DMS153 (cell line): ENCODE measurements at regions not wholly inside any gene's neighbourhood (a gene's known extent, or its start where the extent isn't known, plus 50 kb on each side); places are given as distances from the start of the nearest gene placed in this dataset.
"Not testable (repeated sequence)": the region's sequence is repeated elsewhere in the genome, so short reads cannot be mapped to it uniquely, and the experiment has no call there.

Source experiments
- DNase-seq: peaks from one replicate; lab custom pipeline; 2025; lab: John Stamatoyannopoulos, UW

DNA sequence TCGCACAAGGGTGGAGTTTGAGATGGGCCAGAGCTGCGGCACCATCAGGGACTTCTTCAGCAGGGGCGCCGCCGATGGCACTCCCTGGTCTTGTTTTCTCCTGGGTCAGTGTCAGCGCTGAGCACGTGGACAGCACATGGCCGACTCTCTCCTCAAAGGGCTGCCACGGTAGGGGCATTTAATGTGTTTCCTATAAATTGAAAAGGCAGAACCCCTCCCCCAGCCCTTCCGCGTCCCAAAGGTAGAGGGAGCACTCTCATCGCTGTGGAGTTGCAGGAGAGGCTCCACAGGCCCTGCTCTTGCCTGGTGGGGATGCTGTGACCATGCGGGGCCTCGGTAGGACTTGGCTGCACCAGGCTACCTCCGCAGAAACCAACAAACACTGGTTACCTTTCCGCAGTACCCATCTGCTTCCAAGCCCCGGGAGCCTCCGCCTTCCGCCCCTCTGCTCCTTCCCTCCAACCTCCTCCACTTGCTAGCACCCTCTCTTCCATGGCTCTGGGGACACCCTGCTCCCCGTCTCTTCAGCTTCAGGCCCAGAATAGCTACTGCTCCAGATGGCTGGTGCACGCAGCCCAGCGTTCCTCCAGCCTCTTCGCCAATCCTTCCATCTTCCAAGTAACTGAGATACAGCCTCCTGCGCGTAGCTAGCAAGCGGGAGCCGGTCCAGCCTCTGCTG lies 166.3 kb upstream of the ADCY1 start:
- no peak for DNase-seq

DNA sequence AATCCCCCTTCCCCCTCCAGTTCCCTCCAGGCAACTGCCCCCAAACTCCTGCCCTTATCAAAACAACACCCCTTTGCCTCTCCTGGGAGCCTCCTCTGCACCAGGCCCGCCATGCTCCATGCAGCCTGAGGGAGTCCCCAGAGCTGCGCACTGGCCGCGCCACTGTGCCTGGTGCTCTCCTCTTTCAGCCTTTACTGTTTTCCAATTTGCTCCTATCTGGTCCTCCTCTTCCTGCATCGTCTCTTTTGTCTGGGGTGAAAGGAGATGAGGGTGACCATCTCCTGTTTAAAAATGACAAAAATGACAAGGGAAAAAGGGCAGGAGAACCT lies 165.8 kb upstream of the ADCY1 start:
- DNase-seq = no peak

DNA sequence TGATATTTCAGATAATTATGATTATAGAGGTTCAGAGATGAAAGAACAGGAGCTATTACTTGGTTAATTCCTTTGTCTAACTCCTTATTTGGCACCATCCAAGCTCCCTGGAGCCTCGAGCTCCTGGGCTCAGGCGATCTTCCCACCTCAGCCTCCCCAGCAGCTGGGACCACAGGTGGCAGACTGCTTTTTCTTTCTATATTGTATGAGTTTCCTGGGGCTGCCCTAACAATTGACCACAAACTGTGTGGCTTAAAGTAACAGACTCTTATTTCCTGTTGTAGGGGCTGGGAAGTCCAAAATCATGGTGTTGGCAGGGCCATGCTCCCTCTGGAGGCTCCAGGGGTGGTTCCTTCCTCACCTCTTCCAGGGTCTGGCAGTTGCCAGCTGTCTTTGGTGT lies 163.3 kb upstream of the ADCY1 start:
- no peak for DNase-seq

DNA sequence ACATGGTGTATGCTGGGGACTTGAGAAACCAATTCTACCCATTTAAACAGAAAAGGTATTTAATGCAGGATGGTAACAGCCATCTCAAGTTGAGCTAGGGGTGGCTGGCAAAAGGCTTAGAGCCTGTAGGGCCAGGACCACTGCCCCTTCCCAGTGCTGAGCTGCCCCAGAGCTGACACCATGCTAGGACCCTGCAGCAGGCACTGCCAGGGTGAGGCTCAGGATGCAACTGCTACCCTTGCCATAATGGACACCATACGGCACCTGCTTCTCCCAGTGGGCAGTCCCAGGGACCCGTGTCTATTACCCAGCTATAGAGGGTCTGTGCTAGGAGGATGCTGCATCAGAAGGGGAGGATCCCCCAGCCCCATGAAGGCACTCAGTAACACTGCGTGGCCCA lies 160.7 kb upstream of the ADCY1 start:
- no peak for DNase-seq

DNA sequence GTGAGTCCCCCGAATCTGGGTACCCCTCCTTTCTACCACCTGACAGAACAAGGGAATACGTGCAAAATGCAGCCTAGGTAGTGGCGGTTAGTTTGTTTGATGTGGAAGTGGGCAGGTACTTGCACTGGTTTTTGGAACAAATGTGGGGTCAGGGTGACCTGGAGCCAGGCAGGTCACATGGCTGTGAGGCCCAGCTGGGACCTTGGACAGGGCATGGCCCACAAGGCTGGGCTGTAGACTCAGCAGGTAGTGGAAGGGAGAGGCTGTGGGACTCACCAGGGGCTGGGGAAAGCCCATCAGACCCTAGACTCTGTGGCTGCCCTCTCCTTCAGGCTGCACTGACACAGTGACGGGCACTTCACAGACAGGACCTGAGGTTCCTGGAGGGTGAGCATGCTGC lies 159.9 kb upstream of the ADCY1 start:
- no peak for DNase-seq

DNA sequence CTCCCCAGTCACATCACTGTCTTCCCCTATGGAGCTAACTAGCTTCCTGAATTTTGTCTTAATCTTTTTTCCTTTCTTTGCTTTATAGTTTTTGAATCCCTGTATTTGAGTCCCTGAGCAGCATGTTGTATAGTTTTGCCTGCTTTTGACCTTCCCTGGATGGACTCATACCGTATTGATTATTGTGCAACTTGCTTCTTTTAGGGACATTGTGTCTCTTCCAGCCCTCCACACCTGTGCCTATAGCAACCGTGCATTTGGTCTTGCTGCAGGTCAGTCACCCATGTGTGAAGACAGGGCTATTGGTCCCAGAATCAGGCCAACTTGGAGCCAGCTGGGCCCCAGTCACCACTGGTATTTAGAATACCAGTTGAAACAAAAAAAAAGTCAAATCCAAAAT lies 158.9 kb upstream of the ADCY1 start:
- DNase-seq = no peak

DNA sequence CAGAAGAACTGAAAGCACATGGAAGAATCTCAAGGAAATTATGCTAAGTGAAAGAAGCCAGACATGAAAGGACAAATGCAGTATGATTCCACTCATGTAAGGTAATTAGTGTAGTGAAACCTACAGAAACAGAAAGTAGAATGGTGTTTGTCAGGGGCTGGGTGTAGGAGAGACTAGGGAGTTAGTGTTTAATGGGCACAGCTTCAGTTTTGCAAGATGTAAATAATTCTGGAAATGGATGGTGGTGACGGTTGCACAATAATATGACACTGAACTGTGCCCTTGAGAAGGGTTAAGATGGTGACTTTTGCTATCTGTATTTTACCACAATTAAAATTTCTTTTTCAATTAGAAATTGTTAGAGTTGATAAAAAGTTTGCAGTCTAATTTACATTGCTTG lies 157.3 kb upstream of the ADCY1 start:
- DNase-seq = no peak

DNA sequence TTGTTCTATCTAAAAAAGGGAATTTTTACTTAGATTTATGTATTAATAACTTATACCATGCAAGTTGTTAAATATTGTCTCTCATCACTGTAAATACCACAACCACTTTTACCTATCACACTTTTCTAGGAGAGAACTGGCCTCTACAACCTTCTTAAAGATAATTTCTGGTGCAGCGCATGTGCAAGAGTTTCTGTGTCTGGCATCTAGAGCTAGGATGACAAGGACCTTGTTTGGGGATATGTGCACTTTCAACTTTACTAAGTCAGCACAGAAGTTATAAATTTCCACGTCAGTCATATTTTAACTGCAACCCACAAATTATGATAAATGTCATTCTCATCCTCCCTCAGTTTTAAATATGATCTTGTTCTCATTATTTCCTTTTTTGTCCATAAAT lies 156.9 kb upstream of the ADCY1 start:
- DNase-seq = no peak

DNA sequence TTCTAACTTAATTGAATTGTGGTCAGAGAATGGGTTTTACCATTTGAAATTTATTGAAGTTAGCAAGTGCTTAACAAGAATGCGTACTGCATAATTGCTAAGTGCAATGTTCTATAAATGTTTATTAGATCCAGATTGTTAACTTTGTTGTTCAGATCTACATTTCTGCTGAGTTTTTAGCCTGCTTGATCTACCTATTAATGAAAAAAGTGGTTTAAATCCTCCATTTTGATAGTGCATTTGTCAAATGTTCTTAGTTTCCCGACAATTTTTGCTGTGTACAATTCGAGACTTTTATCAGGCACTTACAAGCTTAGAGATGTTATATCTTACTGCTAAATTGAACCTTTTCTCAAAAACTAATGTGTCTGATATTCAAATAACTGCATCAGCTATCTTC lies 156.4 kb upstream of the ADCY1 start:
- DNase-seq = no peak

DNA sequence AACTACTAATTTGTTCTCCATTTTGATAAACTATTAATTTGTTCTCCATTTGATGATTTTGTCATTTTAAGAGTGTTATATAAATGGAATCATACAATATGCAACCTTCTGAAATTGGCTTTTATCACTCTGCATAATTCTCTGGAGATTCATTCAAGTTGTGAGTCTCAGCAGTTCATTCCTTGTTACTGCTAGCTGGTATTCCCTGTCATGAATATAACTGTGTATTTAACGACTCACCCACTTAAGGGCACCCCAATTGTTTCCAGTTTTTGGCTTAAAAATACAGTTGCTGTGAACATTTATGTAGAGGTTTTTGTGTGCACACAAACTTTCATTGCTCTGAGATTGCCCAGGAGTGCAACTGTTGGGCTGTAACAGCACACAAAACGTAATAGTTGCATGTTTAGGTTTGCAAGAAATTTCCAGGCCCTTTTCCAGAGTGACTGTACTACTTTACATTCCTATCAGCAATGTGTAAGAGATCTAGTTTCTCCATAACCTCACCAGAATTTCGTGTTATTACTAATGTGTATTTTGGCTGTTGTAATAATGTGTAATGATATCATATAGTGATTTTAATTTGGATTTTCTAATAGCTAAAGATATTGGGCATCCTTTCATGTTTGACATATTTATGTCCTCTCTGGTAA lies 153.2 kb upstream of the ADCY1 start:
- DNase-seq = no peak

DNA sequence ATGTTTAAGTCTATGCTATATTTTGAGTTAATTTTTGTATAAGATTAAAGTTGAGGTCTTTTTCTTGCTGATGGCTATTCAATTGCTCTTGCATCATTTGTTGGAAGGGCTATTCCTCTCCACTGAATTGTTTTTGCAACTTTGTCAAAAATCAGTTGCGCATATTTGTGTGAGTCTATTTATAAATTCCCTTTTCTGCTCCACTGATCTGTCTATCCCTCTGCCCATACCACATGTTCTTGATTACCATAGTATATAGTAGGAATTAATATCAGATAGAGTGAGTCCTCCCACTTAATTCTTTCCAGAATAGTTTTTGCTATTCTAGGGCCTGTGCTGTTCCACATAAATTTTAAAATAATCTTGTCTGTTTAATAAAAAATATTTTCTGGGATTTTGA lies 152.4 kb upstream of the ADCY1 start:
- no peak for DNase-seq

DNA sequence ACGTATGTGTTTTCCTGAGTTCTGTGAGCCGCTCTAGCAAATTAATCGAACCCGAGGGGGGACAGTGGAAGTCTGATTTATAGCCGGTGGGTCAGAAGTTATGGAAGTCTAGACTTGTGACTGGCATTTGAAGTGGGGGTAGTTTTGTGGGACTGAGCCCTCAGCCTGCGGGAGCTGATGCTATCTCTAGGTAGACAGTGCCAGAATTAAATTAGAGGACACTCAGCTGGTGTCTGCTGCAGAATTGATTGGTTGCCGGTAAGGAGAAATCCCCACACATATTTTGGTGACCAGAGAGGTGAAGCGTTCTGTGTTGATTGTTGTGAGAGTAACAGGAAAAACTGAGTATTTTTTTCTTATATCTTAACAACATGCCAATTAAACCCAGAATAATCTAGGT lies 143.8 kb upstream of the ADCY1 start:
- no peak for DNase-seq

DNA sequence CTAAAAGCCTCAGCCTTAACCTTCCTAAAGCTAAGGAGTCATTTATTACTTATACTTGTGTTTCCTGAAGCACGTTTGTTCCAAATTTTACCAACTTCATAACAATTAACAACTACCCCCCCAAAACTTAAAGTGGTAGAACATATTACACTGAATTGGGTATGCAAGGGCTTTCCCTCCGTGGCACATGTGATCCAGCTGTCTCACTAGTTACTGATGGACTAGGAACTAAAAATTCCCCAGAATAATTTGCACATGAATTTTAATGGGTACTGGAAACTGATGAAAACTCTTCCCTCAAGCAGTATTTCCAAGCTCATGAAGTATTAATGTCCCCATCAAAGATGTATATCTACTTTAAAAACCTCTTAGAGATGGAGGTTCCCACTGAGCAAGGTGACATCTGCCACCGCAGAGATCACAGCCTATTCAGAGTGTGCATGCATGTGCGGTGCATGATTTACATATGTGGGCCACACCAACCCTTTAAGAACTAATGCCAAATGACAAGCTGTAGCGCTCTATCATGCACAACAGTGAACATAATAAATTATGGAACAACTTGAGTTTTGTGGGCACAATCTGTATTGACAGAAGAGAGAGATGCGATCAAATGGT lies 139.9 kb upstream of the ADCY1 start:
- no peak for DNase-seq

DNA sequence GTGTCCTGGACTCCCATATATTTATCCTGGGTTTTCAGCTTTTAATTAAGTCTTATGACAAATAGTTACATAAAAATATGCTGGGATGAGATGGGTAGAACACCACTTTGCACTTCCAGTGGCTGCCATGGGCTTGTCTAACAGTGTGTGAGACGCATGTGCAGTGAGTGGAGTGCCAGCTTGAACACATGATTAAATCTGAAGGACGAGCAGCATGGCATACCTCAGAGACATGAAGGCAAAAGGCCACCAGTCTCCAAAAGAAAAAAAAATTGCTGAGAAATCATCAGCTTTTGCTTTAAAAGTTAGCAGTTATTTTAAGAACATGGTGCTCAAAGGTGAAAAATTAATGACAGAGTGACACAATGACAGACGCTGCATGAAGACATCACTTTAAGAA lies 139.0 kb upstream of the ADCY1 start:
- no peak for DNase-seq

DNA sequence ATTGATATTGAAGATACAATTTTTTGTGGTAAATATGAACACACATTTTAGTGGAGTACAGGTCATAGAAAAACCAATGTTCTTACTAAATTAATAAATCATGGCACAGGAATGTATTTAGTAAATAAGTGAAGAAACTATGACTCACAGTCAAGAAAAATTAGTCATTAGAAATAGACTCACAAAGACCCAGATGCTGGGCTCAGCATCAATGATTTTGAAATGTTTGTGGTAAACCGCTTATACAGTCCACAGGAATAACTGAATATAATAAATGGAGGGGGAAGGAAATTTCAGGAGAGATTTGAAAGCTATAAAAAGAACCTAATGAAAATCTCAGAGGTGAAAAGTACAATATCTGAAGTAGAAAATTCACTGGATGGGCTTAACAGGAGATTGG lies 138.3 kb upstream of the ADCY1 start:
- DNase-seq = no peak

DNA sequence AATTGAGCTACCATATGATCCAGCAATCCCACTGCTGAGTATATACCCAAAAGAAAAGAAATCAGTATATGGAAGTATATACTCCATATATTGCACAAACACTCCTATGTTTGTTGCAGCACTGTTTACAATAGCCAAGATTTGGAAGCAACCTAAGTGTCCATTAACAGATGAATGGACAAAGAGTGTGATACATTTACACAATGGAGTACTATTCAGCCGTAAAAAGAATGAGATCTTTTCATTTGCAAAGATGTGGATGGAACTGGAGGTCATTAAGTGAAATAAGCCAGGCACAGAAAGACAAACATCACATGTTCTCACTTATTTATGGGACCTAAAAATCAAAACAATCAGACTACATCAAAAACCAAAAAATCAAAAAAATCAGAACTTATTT lies 133.4 kb upstream of the ADCY1 start:
- not testable (repeated sequence) for DNase-seq

DNA sequence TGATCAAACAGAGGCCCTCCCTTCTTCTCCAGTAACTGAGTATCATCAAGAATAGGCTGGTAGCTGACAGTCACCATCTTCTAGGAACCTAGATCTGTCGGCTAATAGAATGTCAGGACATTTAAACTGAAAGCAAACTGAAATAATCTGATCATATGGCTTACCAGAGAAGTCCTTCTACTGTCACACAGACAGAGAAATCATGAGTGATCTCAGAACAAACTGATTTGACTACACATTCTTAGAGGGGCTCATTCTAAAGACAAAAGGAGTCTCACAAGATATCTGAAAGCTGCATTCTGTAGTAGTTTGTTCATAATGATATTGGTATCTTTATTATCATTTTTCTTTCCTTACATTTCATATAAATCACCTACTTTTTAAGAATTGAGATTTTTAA lies 130.9 kb upstream of the ADCY1 start:
- no peak for DNase-seq

DNA sequence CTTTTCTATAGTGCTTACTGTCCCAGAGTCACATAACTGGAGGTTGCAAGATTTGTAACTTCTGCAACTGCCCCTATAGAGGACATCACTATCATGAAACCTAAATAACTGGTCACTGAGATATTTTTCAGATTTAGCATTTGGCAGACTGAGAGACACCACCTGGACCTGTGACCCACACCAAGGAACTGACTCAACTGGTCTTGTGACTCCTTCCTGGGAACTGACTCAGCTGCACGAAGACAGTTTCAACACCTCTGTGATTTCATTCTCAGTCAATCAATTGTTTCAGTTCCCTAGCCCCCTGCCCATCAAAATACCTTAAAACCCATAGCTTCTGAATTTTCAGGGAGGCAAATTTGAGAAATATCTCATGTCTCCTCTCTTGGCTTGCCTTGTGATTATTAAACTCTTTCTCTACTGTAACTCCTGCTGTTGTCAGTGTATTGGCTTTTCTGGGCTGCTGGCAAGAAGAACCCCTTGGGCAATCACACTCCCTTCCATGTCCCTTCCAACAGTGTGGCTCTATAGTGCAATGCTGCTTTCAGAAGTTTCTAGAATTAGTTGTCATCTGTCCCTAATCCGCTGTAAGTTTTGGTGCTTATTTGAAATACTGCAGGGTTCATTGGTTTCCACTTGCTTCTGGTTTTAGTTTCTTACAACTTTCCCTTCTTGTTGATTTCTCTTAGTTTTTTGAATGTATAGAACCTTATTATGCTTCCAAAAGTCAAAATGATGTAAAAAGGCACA lies 127.8 kb upstream of the ADCY1 start:
- no peak for DNase-seq

DNA sequence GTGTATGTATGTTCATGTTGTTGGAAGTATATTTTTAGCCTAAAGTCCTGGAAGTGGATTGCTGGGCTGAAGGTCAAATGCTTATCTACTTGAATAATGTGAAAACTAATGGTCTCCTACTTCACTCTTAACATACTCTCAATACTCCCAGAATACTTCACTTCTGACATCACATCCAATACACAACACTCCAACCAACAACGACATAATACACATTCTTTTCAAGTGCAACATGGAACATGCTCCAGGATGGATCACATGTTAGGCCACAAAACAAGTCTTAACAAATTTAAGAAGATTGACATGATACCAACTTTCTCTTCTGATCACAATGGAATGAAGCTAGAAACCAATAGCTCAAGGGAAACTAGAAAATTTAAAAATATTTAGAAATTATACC lies 126.9 kb upstream of the ADCY1 start:
- DNase-seq = no peak

DNA sequence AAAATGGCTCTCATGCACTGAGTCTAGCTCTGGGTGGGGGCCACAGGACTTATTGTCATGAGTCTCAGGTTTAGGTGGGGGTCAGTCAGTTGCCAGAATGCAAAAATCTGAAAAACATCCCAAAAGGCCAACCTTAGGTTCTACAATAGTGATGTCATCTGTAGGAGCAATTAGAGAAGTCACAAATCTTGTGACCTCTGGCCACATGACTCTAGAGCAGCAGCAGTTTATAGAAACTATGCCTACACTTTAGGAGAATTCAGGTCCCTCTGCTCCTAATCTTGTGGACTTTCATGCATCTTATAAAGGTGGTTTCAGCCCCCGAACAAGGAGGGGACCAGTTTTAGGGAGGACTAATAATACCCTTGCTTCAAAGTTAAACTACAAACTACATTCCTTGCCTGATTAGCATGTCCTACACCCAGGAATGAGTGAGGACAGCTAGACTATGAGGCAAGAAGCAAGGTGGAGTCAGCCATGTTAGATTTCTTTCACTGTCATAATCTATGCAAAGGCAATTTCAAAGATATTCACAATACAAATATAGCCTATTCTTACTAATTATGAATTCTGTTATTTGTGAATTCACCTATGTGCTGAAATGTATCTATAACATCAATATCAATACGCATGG lies 123.5 kb upstream of the ADCY1 start:
- no peak for DNase-seq

DNA sequence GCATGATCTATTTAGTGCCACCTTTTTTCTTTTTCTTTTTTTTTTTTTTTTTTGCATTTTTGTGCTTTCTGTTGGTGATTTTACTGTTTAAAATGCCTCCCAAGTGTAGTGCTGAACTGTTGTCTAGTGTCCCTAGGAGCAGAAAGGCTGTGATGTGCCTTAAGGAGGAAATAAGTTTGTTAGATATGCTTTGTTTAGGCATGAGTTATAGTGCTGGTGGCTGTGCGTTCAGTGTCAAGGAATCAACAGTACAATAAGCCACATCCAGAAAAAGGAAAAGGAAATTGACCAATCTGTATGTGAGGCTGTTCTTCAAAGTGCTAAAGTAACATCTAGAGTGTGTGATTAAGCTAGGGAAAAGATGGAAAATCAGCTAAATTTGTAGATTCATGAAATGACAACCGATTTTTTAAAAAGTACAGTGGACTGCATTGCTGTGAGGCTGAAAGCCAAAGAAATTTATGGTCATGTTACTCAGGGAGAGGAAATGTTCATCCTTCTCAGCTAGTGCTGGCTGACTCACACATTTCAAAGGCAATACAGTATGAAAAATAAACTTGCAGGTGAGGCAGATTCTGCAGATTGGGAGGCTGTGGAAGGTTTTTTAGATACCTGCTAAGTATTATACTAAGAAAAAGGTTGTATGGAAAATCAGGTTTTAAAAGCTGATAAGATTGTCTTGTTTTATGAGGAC lies 122.7 kb upstream of the ADCY1 start:
- DNase-seq = no peak

DNA sequence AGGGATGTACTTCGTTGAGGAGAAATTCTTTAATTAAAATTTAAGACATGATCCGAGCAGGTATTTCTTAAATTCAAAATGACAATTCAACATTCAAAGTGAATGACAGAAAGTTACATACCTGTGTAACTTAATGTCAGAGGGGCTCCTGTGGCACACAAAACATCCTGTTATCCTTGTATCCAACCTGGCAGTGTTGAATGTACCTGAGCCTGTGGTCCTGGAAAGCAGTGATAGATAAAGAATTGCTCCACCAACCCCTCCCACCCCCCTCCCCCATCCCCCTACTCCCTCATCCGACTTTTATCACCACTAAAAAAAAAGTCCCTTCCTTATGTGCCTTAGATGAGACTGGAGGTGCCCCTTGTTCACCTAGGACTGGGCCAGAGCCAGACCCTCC lies 119.4 kb upstream of the ADCY1 start:
- no peak for DNase-seq
